Body of pancreas (tissue), 4 donors: ENCODE measurements at regions not wholly inside any gene's neighbourhood (a gene's known extent, or its start where the extent isn't known, plus 50 kb on each side); places are given as distances from the start of the nearest gene placed in this dataset.
"Not testable (repeated sequence)": the region's sequence is repeated elsewhere in the genome, so short reads cannot be mapped to it uniquely, and the experiment has no call there.

Experiments used
- ATAC-seq: fragments of 150-250 bp; one replicate; pipeline ENCODE4 v1.9.1; 2016
- DNase-seq, 4 donors: peaks; one replicate each; pipeline ENCODE4 v3.0.0-alpha.2; 2019
- H3K27ac ChIP-seq, 4 donors: fragments of 200-600 bp; sonication (generic); 1 replicate in 3 of 4; 2 replicates in 1 of 4; pipeline versions ENCODE4 v1.5.1 to v1.6.1; 2016 to 2019; ENCODE audit warnings: mild to moderate bottlenecking in 1 of 4, mixed read lengths in 1 of 4, moderate library complexity in 1 of 4
- H3K27me3 ChIP-seq, 2 donors: fragments of 200-600 bp; sonication (generic); one replicate each; pipeline ENCODE4 v1.6.0; 2016; ENCODE audit warnings: mild to moderate bottlenecking in 1 of 2
- H3K36me3 ChIP-seq, 2 donors: fragments of 200-600 bp; sonication (generic); replicated peaks in 1 of 2; 2 replicates each; pipeline ENCODE4 v1.5.1; 2016; ENCODE audit warnings: low read depth in 2 of 2; ENCODE audit not compliant: insufficient read depth in 1 of 2
- H3K4me1 ChIP-seq: fragments of 200-600 bp; sonication (generic); one replicate; pipeline ENCODE4 v1.6.0; 2016
- H3K4me3 ChIP-seq, 2 donors: fragments of 200-600 bp; sonication (generic); 1 replicate in 1 of 2; 2 replicates in 1 of 2; pipeline ENCODE4 v1.5.1; 2016 to 2019
- H3K9me3 ChIP-seq, 3 donors: fragments of 200-600 bp; sonication (generic); 1 replicate in 2 of 3; 2 replicates in 1 of 3; pipeline ENCODE4 v1.5.1; 2016
- CTCF ChIP-seq, 7 experiments: fragments of 450-650 bp in 4 of 7; fragments of 200-600 bp in 3 of 7; sonication (generic) in 3 of 7; IDR thresholded peaks; one replicate each; pipeline ENCODE4 v1.5.1; 2016 to 2019; ENCODE audit warnings: antibody characterized with exemption in 7 of 7
- POLR2A ChIP-seq, 3 donors: fragments of 450-650 bp; IDR thresholded peaks; one replicate each; pipeline ENCODE4 v1.6.1; 2016; ENCODE audit warnings: antibody characterized with exemption in 3 of 3, mild to moderate bottlenecking in 2 of 3
- WGBS, 2 donors: methylation state at CpG; one replicate each; pipeline ENCODE4 v1.1.5; 2017; 5-methylcytosine and 5-hydroxymethylcytosine counted together
- intact Hi-C: fragments of 100-400 bp; cut with DNase I; formaldehyde crosslinking; loops from one replicate; pipeline ENCODE4 v1.15.1; 2023

GRCh38 chr18:43830947-43831346 lies 553.7 kb upstream of the SYT4 start:
- Histone ChIP-seq H3K9me3 (no peaks in the 10 kb centered on the region), H3K36me3 (no peaks in the 10 kb centered on the region), H3K4me3 (no peak overlapping the region), H3K27me3 (no peaks in the 10 kb centered on the region), H3K4me1 (no peaks in the 10 kb centered on the region), H3K27ac (no peak overlapping the region)
- TF ChIP-seq POLR2A (IDR thresholded peaks at IDR 0.05) (no peak), CTCF (IDR thresholded peaks at IDR 0.05) (no peak)
- DNase-seq: no peak
- WGBS, 2 donors: 89 to 90% methylated on average over 6 of the region's 6 CpGs
- ATAC-seq: no peak
- intact Hi-C loops: no loop called here

GRCh38 chr18:43846299-43846698 lies 569.0 kb upstream of the SYT4 start:
- TF ChIP-seq CTCF (IDR thresholded peaks at IDR 0.05) (no peak), POLR2A (IDR thresholded peaks at IDR 0.05) (no peak)
- Histone ChIP-seq H3K36me3 (no peaks in the 10 kb centered on the region), H3K4me3 (no peak overlapping the region), H3K4me1 (no peaks in the 10 kb centered on the region), H3K27me3 (no peaks in the 10 kb centered on the region), H3K27ac (no peak overlapping the region), H3K9me3 (no peaks in the 10 kb centered on the region)
- no peak for DNase-seq
- intact Hi-C loops: no loop called here
- no peak for ATAC-seq
- WGBS, 2 donors: 49 to 50% methylated on average over 1 of the region's 1 CpG

GRCh38 chr18:43847164-43848091 lies 570.1 kb upstream of the SYT4 start:
- no peak overlapping the region for H3K27ac ChIP-seq
- no peak for TF ChIP-seq CTCF (IDR thresholded peaks at IDR 0.05)

GRCh38 chr18:43849831-43850230 lies 572.5 kb upstream of the SYT4 start:
- H3K4me1 ChIP-seq, H3K27ac ChIP-seq, H3K4me3 ChIP-seq, intact Hi-C loops, ATAC-seq, DNase-seq, H3K27me3 ChIP-seq, H3K9me3 ChIP-seq, H3K36me3 ChIP-seq: not testable (repeated sequence)
- 79 to 89% methylated on average over 2 of the region's 2 CpGs for WGBS, 2 donors

More at GRCh38 chr18:43847164-43848091, 570.1 kb upstream of the SYT4 start:
- no peaks in the 10 kb centered on the region for H3K36me3 ChIP-seq
- H3K27me3 ChIP-seq: no peaks in the 10 kb centered on the region
- H3K4me1 ChIP-seq: no peaks in the 10 kb centered on the region
- 55 to 71% methylated on average over 8 of the region's 8 CpGs for WGBS, 2 donors
- no peaks in the 10 kb centered on the region for H3K9me3 ChIP-seq
- ATAC-seq (no peak), DNase-seq (no peak)
- H3K4me3 ChIP-seq: no peak overlapping the region
- intact Hi-C loops: no loop called here

- H3K4me3 ChIP-seq: no peak overlapping the region
- no peak overlapping the region for H3K27ac ChIP-seq
- no peaks in the 10 kb centered on the region for H3K27me3 ChIP-seq
- TF ChIP-seq POLR2A (IDR thresholded peaks at IDR 0.05) (no peak), CTCF (IDR thresholded peaks at IDR 0.05) (no peak)
- DNase-seq (no peak), ATAC-seq (no peak)
- no peaks in the 10 kb centered on the region for H3K9me3 ChIP-seq
- 81 to 84% methylated on average over 2 of the region's 2 CpGs for WGBS, 2 donors
- intact Hi-C loops: no loop called here
- no peaks in the 10 kb centered on the region for H3K4me1 ChIP-seq
- H3K36me3 ChIP-seq: no peaks in the 10 kb centered on the region
Observed at GRCh38 chr18:43855376-43855775, 578.1 kb upstream of the SYT4 start.
